OCI-LY1 (cell line): ENCODE measurements at regions not wholly inside any gene's neighbourhood (a gene's known extent, or its start where the extent isn't known, plus 50 kb on each side); places are given as distances from the start of the nearest gene placed in this dataset.

ENCODE experiments used
- EZH2 ChIP-seq: fragments of 200-600 bp; sonication (generic), shearing (Covaris generic); IDR thresholded peaks from 2 replicates; pipeline ENCODE4 v1.8.0; 2017; ENCODE audit warnings: borderline replicate concordance, mixed run types, mild to moderate bottlenecking, antibody characterized with exemption, low read length, moderate library complexity, mixed read lengths
- TF ChIP-seq, protein P1 (sequence below): fragments of 200-600 bp; sonication (generic), shearing (Covaris generic); IDR thresholded peaks from 2 replicates; pipeline ENCODE4 v1.5.1; 2017; ENCODE audit warnings: mild to moderate bottlenecking, antibody characterized with exemption, low read length, moderate library complexity, mixed read lengths

DNA sequence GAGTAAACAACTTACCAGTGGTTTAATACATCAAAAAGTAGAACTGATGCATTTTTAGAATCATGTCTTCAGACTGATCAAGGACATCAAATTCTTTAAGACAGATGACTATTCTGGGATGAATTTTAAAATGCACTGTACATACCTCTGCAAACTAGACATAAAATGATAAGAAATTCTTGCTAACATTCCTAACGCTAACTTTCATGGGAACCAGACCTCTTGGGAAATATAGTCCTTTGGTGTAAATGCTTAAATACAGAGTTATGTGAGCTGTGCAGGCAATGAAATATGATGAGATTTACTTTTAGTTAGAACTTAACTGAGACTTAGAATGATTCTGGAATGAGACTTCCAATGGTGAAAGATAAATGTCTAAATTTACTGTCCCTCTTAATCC is 562.0 kb downstream of the NR4A2 start:
- TF ChIP-seq, protein P1, sequence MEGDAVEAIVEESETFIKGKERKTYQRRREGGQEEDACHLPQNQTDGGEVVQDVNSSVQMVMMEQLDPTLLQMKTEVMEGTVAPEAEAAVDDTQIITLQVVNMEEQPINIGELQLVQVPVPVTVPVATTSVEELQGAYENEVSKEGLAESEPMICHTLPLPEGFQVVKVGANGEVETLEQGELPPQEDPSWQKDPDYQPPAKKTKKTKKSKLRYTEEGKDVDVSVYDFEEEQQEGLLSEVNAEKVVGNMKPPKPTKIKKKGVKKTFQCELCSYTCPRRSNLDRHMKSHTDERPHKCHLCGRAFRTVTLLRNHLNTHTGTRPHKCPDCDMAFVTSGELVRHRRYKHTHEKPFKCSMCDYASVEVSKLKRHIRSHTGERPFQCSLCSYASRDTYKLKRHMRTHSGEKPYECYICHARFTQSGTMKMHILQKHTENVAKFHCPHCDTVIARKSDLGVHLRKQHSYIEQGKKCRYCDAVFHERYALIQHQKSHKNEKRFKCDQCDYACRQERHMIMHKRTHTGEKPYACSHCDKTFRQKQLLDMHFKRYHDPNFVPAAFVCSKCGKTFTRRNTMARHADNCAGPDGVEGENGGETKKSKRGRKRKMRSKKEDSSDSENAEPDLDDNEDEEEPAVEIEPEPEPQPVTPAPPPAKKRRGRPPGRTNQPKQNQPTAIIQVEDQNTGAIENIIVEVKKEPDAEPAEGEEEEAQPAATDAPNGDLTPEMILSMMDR: no peak
- TF ChIP-seq EZH2: no peak
